ENCODE measurements at regions not wholly inside any gene's neighbourhood (a gene's known extent, or its start where the extent isn't known, plus 50 kb on each side); places are given as distances from the start of the nearest gene placed in this dataset.

DNA sequence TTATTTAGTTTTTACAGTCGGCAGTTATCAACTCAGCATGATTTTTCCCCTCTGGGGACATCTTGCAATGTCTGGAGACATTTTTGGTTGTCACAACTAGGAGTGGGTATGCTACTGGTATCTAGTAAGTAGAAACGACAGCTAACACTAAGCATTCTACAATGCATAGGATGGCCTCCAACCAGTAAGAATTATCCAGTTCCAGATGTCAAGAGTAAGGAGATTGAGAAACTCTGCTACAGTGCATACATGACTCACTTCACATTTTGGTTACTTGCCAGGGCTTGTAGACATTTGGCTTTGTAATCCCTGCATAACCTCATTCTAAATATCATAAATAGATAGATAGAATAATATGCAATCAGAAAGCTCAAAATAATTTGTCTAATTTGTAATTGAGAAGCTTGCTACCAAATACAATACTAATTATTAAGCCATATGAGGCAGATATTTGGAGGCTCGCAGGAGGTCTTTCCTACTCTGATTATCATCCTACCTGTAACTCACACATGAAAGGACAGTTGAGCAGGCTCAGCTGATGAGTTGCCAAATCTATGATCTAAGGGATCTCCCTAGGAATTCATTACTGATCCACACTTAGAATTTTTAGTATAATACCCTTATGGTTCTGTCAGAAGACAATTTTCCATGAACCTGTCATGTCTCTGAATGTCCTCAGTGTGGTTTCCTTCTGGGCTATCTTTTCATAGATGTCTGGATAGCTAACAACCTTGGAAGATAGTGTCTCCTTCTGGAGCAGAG, 346.9 kb upstream of the TLE4 start:
- TF ChIP-seq CTCF (IDR thresholded peaks at IDR 0.05) (no peak), EZH2 (IDR thresholded peaks at IDR 0.05) (no peak), EZH2phosphoT487 (IDR thresholded peaks at IDR 0.05) (no peak)
